ENCODE measurements at regions not wholly inside any gene's neighbourhood (a gene's known extent, or its start where the extent isn't known, plus 50 kb on each side); places are given as distances from the start of the nearest gene placed in this dataset.
A peak's percentile ranks its signal among the peaks of the same experiment; 100 is the strongest.

GRCh38 chr7:138254444-138254843 lies 178.2 kb downstream of the AKR1D1 start:
- no peak for DNase-seq (ENCODE audit: low read depth)

DNA sequence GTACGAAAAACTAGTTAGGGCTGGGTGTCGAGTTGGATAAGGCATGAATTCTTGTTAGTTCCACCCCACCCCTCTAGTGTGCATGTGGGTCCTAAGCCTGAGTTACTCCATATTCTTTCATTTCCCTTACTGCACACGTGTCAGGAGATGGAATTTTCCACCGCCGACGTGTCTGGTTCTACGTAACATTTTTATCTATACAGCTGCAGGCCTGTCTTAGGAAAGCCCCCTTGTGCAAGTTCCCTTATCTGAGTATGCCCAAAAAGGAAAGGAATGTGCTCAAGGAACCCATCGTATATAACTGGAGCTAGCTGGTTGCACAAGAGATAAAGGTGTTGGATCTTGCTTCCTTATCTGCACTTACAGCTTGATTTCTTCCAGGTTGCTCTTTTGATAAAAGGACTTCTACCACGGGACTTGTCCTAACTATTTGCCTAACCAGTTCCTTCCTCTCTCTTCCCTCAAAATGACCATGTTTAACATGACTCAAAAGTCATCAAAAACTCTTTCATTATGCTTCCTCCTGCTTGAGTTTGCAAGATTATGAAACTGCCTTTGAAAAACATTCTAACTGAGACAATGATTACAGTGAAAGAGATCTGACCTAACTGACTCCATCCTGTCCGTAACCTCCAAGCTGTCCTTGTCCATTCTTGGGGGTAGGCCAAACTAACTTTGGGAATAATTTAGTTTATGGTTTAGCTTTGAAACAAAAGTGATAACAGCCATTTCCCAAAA lies 181.4 kb downstream of the AKR1D1 start:
- peak; percentile 85 for DNase-seq (ENCODE audit: low read depth)

DNA sequence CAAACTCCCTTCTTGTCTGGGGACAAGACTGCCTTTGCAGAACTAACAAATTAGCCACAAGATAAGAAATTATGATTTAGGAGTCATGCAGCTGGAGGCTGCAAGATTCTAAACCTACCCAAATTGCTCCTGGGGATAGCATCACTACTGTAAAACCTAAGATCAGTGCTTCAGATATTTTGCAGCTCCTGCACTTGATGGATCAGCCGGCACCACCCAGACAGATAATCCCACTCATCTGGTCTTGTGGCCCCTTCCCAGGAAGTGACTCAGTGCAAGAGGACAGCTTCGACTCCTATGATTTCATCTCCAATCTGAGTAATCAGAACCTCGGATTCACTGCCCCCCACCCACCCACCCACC lies 181.9 kb downstream of the AKR1D1 start:
- DNase-seq (ENCODE audit: low read depth), result peak; percentile 83

DNA sequence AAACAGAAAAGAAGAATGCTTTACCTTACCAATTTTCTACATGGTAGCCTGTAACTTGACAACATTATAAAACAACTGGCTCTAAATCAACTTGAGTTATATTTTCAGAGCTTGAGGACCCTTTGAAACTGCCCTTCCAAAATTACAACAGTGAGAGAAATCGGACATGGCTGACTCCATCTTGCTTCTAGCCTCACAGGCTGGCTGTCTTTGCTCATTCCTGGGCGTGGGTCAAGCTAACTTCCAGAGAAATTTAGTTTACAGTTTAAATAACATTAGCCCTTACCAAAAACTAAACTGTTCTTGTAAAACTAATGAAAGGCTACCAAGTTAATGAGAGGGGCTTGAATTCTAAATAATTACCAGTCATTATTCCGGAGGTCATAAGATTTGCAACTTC lies 183.4 kb downstream of the AKR1D1 start:
- no peak for DNase-seq (ENCODE audit: low read depth)

DNA sequence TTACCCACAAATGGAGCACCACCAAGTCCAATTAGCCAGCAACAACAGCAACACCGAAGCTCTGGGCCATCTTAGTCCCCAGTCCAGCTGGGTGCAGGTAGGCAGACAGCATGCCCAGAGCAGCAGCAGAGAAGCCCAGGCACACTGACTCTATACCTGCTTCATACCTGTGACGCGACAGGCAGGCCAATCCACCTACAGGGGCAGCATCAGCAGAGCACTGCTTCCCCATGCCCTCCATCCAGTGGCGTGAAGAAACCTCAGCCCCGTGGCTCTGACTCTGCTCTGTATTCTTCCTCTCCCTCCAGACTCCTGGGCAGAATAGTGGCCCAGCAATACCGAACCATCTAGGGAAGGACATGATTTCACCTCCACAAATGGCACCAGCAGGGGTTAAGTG lies 191.7 kb downstream of the AKR1D1 start:
- DNase-seq (ENCODE audit: low read depth), result no peak

GRCh38 chr7:138276891-138277290 lies 183.2 kb upstream of the TRIM24 start:
- DNase-seq (ENCODE audit: low read depth), result no peak

- DNase-seq (ENCODE audit: low read depth), result peak; percentile 52
These were observed 181.5 kb upstream of the TRIM24 start for GRCh38 chr7:138278601-138279000.

DNA sequence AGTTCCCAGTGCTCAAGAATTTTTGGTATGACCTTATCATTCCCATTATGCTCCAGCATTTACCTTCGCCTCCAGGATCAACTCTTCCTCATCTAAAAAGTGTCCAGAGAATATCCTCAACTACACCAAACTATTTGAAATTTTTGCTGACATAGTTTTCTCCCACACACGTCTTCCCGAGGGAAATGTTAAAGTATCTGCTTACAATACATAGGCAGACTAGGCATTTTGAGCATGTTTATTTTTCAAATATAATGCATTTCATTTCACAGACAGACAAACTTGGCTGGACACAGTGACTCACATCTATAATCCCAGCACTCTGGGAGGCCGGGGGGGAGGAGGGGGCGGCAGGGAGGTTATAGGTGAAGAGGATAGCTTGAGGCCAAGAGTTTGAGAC lies 177.1 kb upstream of the TRIM24 start:
- no peak for DNase-seq (ENCODE audit: low read depth)

- no peak for DNase-seq (ENCODE audit: low read depth)
These were observed 174.9 kb upstream of the TRIM24 start for GRCh38 chr7:138285129-138285528.

DNA sequence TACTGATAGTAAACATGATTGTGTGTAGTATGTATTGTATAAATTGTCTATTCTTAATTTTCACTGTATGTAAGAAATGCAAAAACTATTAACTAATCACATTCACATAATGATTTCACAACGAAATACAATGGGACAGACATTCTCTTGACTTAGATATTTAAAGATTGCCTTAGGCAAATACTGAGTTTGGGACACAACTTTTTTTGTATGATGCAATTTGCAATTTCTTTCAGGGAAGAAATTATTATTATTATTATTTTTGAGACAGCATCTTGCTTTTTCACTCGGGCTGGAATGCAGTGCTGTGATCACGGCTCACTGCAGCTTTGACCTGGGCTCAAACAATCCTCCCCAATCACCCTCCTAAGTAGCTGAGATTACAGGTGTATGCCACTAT lies 173.2 kb upstream of the TRIM24 start:
- no peak for DNase-seq (ENCODE audit: low read depth)

GRCh38 chr7:138287549-138287948 lies 172.5 kb upstream of the TRIM24 start:
- no peak for DNase-seq (ENCODE audit: low read depth)

DNA sequence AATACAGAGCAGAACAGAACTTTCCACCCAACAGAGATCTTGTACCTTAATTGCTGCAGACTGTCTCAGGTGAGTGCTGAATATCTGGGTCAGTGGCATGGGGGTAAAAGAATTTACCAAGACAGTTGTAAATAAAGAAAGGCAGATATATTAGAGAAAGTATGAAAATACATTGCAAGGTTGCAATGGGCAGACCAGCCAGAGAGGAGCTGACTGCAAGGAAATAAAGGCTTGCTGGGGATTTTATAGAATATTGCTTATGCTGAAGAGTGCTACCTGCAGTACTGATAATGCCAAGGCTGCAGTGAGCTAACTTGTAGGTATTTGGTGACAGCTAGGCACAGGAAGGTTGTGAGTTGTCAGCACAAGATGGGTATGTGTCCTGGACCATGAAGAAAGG lies 171.0 kb upstream of the TRIM24 start:
- DNase-seq (ENCODE audit: low read depth), result no peak

DNA sequence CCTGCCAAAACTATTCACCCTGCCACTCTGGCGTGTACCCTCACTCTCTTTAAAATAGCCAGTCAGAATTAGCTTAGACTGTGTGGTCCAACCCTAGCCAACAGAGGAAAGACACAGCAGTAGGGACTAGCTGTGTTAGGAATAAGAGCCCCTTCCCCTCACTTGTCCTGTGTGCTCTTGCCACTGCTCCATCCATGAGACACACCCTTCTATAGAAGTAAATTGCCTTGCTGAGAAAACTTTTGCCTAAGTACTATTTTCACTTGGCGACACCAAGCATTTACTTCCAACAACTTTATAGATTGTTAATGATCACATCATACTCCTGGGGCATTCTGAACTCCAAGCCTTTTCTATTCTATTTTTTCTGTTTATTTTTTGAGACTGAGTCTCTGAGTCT lies 170.2 kb upstream of the TRIM24 start:
- no peak for DNase-seq (ENCODE audit: low read depth)

- no peak for DNase-seq (ENCODE audit: low read depth)
These were observed 167.1 kb upstream of the TRIM24 start for GRCh38 chr7:138292951-138293350.

GRCh38 chr7:138295049-138295637 lies 164.9 kb upstream of the TRIM24 start:
- DNase-seq (ENCODE audit: low read depth), result no peak

- no peak for DNase-seq (ENCODE audit: low read depth)
These were observed 162.5 kb upstream of the TRIM24 start for GRCh38 chr7:138297526-138297925.

- no peak for DNase-seq (ENCODE audit: low read depth)
These were observed 161.0 kb upstream of the TRIM24 start for GRCh38 chr7:138299066-138299465.

DNA sequence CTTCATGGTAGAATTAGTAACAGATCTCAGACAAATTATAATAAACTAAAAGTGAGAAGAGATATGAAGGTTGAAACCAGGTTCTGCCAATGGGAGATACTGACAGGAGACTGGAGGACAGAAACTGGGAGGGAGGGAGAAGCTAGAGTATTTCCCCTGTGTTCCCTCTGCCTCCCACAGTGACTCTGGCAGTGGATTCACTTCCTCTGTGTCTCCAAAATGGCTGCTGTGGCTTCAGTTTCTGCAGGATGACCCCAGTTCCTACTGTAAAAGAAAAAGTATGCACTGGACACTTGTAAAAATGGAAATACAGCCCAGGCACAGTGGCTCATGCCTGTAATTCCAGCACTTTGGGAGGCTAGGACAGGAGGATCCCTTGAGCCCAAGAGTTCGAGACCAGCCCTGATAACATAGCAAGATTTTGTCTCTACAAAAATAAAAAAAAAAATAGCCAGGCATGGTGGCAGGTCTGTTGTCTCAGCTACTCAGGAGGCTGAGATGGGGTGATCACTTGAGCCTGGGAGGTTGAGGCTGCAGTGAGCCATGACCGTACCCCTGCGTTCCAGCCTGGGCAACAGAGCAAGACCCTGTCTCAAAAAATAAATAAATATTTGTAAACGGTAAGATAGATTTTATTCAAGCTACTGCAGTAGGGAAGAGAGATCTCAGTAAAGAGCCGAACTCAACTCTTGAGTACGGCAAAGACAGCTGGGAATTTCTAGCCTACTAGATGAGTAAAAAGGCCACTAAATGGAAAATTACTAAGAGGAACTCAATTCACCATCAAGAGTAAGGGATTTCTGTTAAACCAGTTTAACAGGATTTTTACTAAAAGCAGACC lies 156.6 kb upstream of the TRIM24 start:
- DNase-seq (ENCODE audit: low read depth), result no peak

GRCh38 chr7:138304071-138304320 lies 156.1 kb upstream of the TRIM24 start:
- no peak for DNase-seq (ENCODE audit: low read depth)

DNA sequence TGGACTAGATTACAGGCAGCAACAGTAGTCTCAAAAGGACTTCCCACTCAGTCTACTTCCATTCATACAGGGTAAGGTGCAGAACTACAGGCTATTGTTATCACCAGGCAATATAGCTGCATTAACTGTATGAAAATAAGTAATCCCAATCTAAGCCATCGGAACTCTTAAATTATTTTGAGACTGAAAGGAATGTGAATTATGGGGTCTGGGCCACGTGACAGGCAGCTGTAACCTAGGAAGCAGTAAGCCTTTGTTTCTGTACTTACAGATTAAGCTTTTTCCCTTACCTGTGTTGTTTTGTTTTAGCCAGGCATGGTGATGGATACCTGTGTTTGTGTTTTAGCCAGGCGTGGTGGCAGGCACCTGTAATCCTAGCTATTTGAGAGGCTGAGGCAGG lies 152.4 kb upstream of the TRIM24 start:
- no peak for DNase-seq (ENCODE audit: low read depth)

DNA sequence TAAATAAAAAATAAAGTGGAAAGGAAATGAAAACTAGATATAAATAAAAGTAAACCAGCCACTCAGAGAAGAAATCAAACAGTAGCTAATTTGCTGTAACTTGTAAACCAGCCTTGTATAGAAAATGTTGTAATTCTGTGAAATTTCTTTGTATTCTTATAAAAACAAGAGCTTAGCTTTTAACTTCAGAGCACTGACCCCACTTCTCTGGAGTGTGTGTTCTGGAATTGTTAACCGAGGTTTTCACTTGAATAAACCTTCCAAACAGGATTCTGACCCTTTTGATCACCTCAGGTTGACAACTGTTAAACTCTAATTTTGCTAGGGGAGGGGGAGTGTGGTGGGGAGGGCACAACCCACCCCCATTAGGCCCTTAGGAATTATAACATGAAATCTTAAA lies 151.9 kb upstream of the TRIM24 start:
- DNase-seq (ENCODE audit: low read depth), result no peak

DNA sequence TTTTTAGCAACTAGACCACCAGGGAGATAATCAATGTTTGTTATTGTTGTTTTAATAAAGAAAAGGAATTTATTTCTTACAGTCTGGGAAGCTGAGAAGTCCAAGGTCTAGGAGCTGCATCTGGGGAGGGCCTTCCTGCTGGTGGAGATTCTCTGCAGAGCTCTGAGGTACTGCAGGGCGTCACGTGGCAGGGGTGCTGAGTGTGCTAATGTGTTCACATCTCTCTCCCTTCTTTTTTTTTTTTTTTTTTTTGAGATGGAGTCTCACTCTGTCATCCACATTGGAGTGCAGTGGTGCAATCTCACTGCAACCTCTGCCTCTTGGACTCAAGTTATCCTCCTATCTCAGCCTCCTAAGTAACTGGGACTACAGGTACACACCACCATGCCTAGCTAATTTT lies 150.9 kb upstream of the TRIM24 start:
- no peak for DNase-seq (ENCODE audit: low read depth)

DNA sequence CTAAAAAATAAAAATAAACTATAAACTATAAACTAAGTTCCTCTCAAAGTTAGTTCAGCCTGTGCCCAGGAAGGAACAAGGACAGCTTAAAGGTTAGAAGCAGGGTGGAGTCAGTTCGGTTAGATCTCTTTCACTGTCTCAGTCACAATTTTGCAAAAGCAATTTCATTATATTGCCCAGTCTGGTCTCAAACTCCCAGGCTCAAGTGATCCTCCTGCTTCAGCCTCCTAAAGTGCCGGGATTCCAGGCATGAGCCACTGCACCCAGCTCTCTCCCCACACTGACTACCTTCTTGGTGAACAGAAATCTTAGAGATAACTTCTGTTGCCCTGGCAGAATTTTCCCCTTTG lies 146.3 kb upstream of the TRIM24 start:
- no peak for DNase-seq (ENCODE audit: low read depth)
